HepG2 (cell line): ENCODE measurements at regions not wholly inside any gene's neighbourhood (a gene's known extent, or its start where the extent isn't known, plus 50 kb on each side); places are given as distances from the start of the nearest gene placed in this dataset.
A peak's percentile ranks its signal among the peaks of the same experiment; 100 is the strongest.

Experiments
- ATAC-seq: fragments of 200-7000 bp; cut with Tn5 transposase; 3 replicates; pipeline ENCODE4 v1.9.1; 2020; ENCODE audit warnings: mild to moderate bottlenecking, moderate library complexity
- BruUV-seq: library from RNA; stranded (reverse); fragments of 400-500 nt; replicated peaks from 2 replicates; lab custom pipeline; 2021; lab: Mats Ljungman, UMichigan
- CTCF ChIA-PET: fragments of 300-600 bp; formaldehyde crosslinking; extraction: SDS; loops from one replicate; lab custom pipeline; 2021; ENCODE audit warnings: low total read pairs, inconsistent platforms, low intra/inter-chr PET ratio; lab: Yijun Ruan, JAX
- POLR2A ChIA-PET: fragments of 350-600 bp; sonication (Branson Sonifier 250); formaldehyde crosslinking; loops from one replicate; lab custom pipeline; 2020; ENCODE audit warnings: antibody characterized with exemption, inconsistent platforms; lab: Yijun Ruan, JAX
- DNase-seq: peaks from one replicate; pipeline ENCODE4 v3.0.0-alpha.2; 2015; ENCODE audit warnings: low spot score
- FAIRE-seq: peaks from 3 replicates; lab custom pipeline; 2011; peaks lifted over from hg19 to GRCh38; lab: Jason Lieb, UNC
- H2AFZ ChIP-seq: one replicate; pipeline ENCODE4 v1.6.1; 2011; ENCODE audit warnings: low read length, inconsistent platforms
- H3K27ac ChIP-seq: fragments of 300-600 bp; 3 replicates; pipeline ENCODE4 v1.8.0; 2011; ENCODE audit warnings: mixed run types, mild to moderate bottlenecking, mixed read lengths, low read length, inconsistent platforms; ENCODE audit not compliant: insufficient read depth; ENCODE audit errors: extremely low read length
- H3K27me3 ChIP-seq, 2 experiments: fragments of 200-600 bp in 1 of 2; 2 replicates in 1 of 2; 3 replicates in 1 of 2; pipeline versions ENCODE4 v1.6.0 to v1.8.0; 2011; ENCODE audit warnings: low read length in 2 of 2, mild to moderate bottlenecking in 2 of 2, moderate library complexity in 2 of 2, inconsistent platforms in 1 of 2; ENCODE audit not compliant: insufficient read depth in 2 of 2, control insufficient read depth in 1 of 2
- H3K36me3 ChIP-seq, 2 experiments: fragments of 200-600 bp in 1 of 2; replicated peaks in 1 of 2; 2 replicates in 1 of 2; 3 replicates in 1 of 2; pipeline versions ENCODE4 v1.5.1 to v1.8.0; 2011; ENCODE audit warnings: low read length in 2 of 2, inconsistent platforms in 1 of 2; ENCODE audit not compliant: insufficient read depth in 2 of 2, control insufficient read depth in 1 of 2
- H3K4me1 ChIP-seq: 2 replicates; pipeline ENCODE4 v1.5.1; 2012; ENCODE audit warnings: low read length, inconsistent platforms; ENCODE audit not compliant: insufficient read depth
- H3K4me2 ChIP-seq: 2 replicates; pipeline ENCODE4 v1.6.0; 2011; ENCODE audit warnings: low read depth, low read length, inconsistent platforms
- H3K4me3 ChIP-seq, 3 experiments: fragments of 200-600 bp in 1 of 3; sonication (generic), shearing (Covaris generic) in 1 of 3; replicated peaks in 1 of 3; 2 replicates each; pipeline ENCODE4 v1.5.1; 2011 to 2016; ENCODE audit warnings: low read length in 3 of 3, inconsistent platforms in 2 of 3, low read depth in 2 of 3, mild to moderate bottlenecking in 2 of 3, control low read depth in 1 of 3, mixed read lengths in 1 of 3; ENCODE audit not compliant: insufficient read depth in 1 of 3
- H3K79me2 ChIP-seq: one replicate; pipeline ENCODE4 v1.6.1; 2011; ENCODE audit warnings: low read length, inconsistent platforms; ENCODE audit not compliant: insufficient read depth
- H3K9ac ChIP-seq: 2 replicates; pipeline ENCODE4 v1.6.0; 2011; ENCODE audit warnings: mild to moderate bottlenecking, low read depth, low read length, inconsistent platforms; ENCODE audit not compliant: insufficient read depth
- H3K9me3 ChIP-seq: 2 replicates; pipeline ENCODE4 v1.5.1; 2012; ENCODE audit warnings: mild to moderate bottlenecking, low read length
- H4K20me1 ChIP-seq: 2 replicates; pipeline ENCODE4 v1.6.0; 2011; ENCODE audit warnings: inconsistent platforms, mild to moderate bottlenecking, low read length, moderate library complexity; ENCODE audit not compliant: insufficient read depth
- PAXIP1 ChIP-seq: sonication (generic); formaldehyde crosslinking; conservative IDR thresholded peaks from 2 replicates; pipeline ENCODE4 v1.4.0; 2020; ENCODE audit warnings: mild to moderate bottlenecking, missing genetic modification reagents, moderate library complexity
- POLR2AphosphoS2 ChIP-seq: IDR thresholded peaks from 2 replicates; pipeline ENCODE4 v1.6.1; 2011; ENCODE audit warnings: low read depth, low read length, improper control_type of control experiment
- RERE ChIP-seq: IDR thresholded peaks from 2 replicates; pipeline ENCODE4 v1.6.1; 2016; ENCODE audit warnings: low read depth, missing genetic modification reagents, missing compliant biosample characterization
- YEATS4 ChIP-seq: sonication (generic); formaldehyde crosslinking; IDR thresholded peaks from 2 replicates; pipeline ENCODE4 v1.4.0; 2020; ENCODE audit warnings: missing genetic modification reagents, borderline replicate concordance
- WGBS: methylation state at CpG from one replicate; pipeline ENCODE4 v1.1.6; 2017; ENCODE audit warnings: low lambda C conversion rate; 5-methylcytosine and 5-hydroxymethylcytosine counted together
- in situ Hi-C: cut with HindIII; loops from 2 replicates; pipeline ENCODE4 v1.10.0; 2017; ENCODE audit warnings: low pct_unique_long_range_greater_than_20kb; ENCODE audit not compliant: extremely low pct_ligation_motif_present
- intact Hi-C: fragments of 100-400 bp; cut with micrococcal nuclease; formaldehyde crosslinking; loops from one replicate; pipeline ENCODE4 v1.10.0; 2022; ENCODE audit not compliant: unreplicated experiment

GRCh38 chr2:234691214-234691575 is 194.3 kb upstream of the ARL4C start:
- ATAC-seq: no peak
- CTCF ChIA-PET: no interaction called here
- Histone ChIP-seq H3K36me3 (no peaks in the 10 kb centered on the region), H3K4me2 (no peak overlapping the region), H3K4me3 (no peak overlapping the region), H4K20me1 (no peaks in the 10 kb centered on the region), H3K4me1 (peaks cover 94% of the 10 kb centered on the region), H3K9ac (peak overlapping the region; percentile 48; the same call in 1 of the 2 replicates), H3K79me2 (no peaks in the 10 kb centered on the region), H3K27ac (peak overlapping the region; percentile 79), H2AFZ (no peak overlapping the region), H3K27me3 (no peaks in the 10 kb centered on the region), H3K9me3 (peaks cover 8% of the 10 kb centered on the region)
- POLR2A ChIA-PET: interaction anchor here (0.8 to 8.1 kb wide), 9 partner anchors 15 to 305 kb away, joined by 3 to 484 read pairs (median 4); no protein-coding TSS in a partner anchor
- peak; percentile 18; the same call in 1 of the 2 replicates for TF ChIP-seq PAXIP1 (CRISPR knock-in tag)
- no peak for TF ChIP-seq POLR2AphosphoS2
- TF ChIP-seq YEATS4: 0 out of 2 replicates have a peak, but pooled peaks have one; percentile 7
- TF ChIP-seq RERE (CRISPR knock-in tag): no peak
- DNase-seq: no peak
- no peak for FAIRE-seq
- no TSS peak for BruUV-seq
- intact Hi-C loops: loop anchor here (5.0 kb wide), 2 partner anchors 139 to 151 kb away; no protein-coding TSS in a partner anchor
- WGBS: 81% methylated on average over 7 of the region's 7 CpGs
- in situ Hi-C loops: no loop called here
